CD14-positive monocyte (primary cell): ENCODE measurements at regions not wholly inside any gene's neighbourhood (a gene's known extent, or its start where the extent isn't known, plus 50 kb on each side); places are given as distances from the start of the nearest gene placed in this dataset.

Experiments
- DNase-seq, 3 donors: peaks; one replicate each; pipeline ENCODE4 v3.0.0-alpha.2; 2011 to 2022
- H2AFZ ChIP-seq: 2 replicates; pipeline ENCODE4 v1.6.0; 2012; ENCODE audit warnings: mild to moderate bottlenecking, low read depth, low read length, inconsistent platforms; ENCODE audit not compliant: insufficient read depth, poor library complexity, severe bottlenecking
- H3K27ac ChIP-seq, 2 donors: 1 replicate in 1 of 2; 2 replicates in 1 of 2; pipeline ENCODE4 v1.5.1; 2012 to 2013; ENCODE audit warnings: low read length in 2 of 2, control low read depth in 1 of 2, inconsistent platforms in 1 of 2, low read depth in 1 of 2, mild to moderate bottlenecking in 1 of 2
- H3K27me3 ChIP-seq, 2 donors: one replicate each; pipeline versions ENCODE4 v1.6.0 to v1.6.1; 2011 to 2013; ENCODE audit warnings: low read length in 2 of 2; ENCODE audit not compliant: control insufficient read depth in 2 of 2, insufficient read depth in 2 of 2
- H3K36me3 ChIP-seq, 2 donors: replicated peaks in 1 of 2; 1 replicate in 1 of 2; 2 replicates in 1 of 2; pipeline versions ENCODE4 v1.5.1 to v1.6.1; 2012 to 2013; ENCODE audit warnings: low read length in 2 of 2, control low read depth in 1 of 2, inconsistent platforms in 1 of 2, mild to moderate bottlenecking in 1 of 2; ENCODE audit not compliant: insufficient read depth in 2 of 2, control insufficient read depth in 1 of 2
- H3K4me1 ChIP-seq, 2 donors: 1 replicate in 1 of 2; 2 replicates in 1 of 2; pipeline versions ENCODE4 v1.5.1 to v1.6.1; 2012 to 2013; ENCODE audit warnings: low read length in 2 of 2, control low read depth in 1 of 2, inconsistent platforms in 1 of 2, mild to moderate bottlenecking in 1 of 2, moderate library complexity in 1 of 2; ENCODE audit not compliant: insufficient read depth in 2 of 2, control insufficient read depth in 1 of 2
- H3K4me2 ChIP-seq: replicated peaks from 2 replicates; pipeline ENCODE3; 2012; ENCODE audit warnings: low read length, moderate library complexity, mild to moderate bottlenecking; ENCODE audit not compliant: poor library complexity, severe bottlenecking; ENCODE audit errors: extremely low read depth
- H3K4me3 ChIP-seq, 3 experiments: fragments of 200-600 bp in 1 of 3; sonication (generic) in 1 of 3; replicated peaks in 1 of 3; 1 replicate in 2 of 3; 2 replicates in 1 of 3; pipeline ENCODE4 v1.5.1; 2011 to 2013; ENCODE audit warnings: low read length in 3 of 3, mild to moderate bottlenecking in 3 of 3, control low read depth in 2 of 3, low read depth in 2 of 3, inconsistent platforms in 1 of 3, moderate library complexity in 1 of 3
- H3K79me2 ChIP-seq: 2 replicates; pipeline ENCODE4 v1.6.0; 2012; ENCODE audit warnings: mild to moderate bottlenecking, control low read depth, inconsistent platforms, low read length, moderate library complexity; ENCODE audit not compliant: insufficient read depth
- H3K9ac ChIP-seq: 2 replicates; pipeline ENCODE4 v1.6.0; 2017; ENCODE audit warnings: low read length, mild to moderate bottlenecking; ENCODE audit not compliant: insufficient read depth, poor library complexity, severe bottlenecking
- H3K9me3 ChIP-seq, 2 donors: replicated peaks in 1 of 2; 1 replicate in 1 of 2; 2 replicates in 1 of 2; pipeline versions ENCODE4 v1.5.1 to v1.6.1; 2012 to 2013; ENCODE audit warnings: low read length in 2 of 2, control low read depth in 1 of 2; ENCODE audit not compliant: control insufficient read depth in 1 of 2, insufficient read depth in 1 of 2
- H4K20me1 ChIP-seq: 2 replicates; pipeline ENCODE4 v1.6.0; 2012; ENCODE audit warnings: mild to moderate bottlenecking, low read length, control low read depth, moderate library complexity; ENCODE audit not compliant: insufficient read depth
- H3K27ac Mint-ChIP-seq, 7 donors: one replicate each; pipeline ENCODE4 v1.8.0; 2020; ENCODE audit warnings: mild to moderate bottlenecking in 7 of 7, mixed read lengths in 7 of 7, moderate library complexity in 6 of 7, inconsistent platforms in 2 of 7
- H3K27me3 Mint-ChIP-seq, 3 donors: one replicate each; pipeline ENCODE4 v1.8.0; 2021 to 2022; ENCODE audit warnings: low read depth in 3 of 3, mild to moderate bottlenecking in 3 of 3, mixed read lengths in 3 of 3, moderate library complexity in 3 of 3, inconsistent platforms in 1 of 3
- H3K36me3 Mint-ChIP-seq, 2 donors: one replicate each; pipeline ENCODE4 v1.8.0; 2020; ENCODE audit warnings: mixed read lengths in 2 of 2, inconsistent platforms in 1 of 2, mild to moderate bottlenecking in 1 of 2
- H3K4me1 Mint-ChIP-seq: one replicate; pipeline ENCODE4 v1.8.0; 2020; ENCODE audit warnings: mild to moderate bottlenecking, mixed read lengths
- H3K4me3 Mint-ChIP-seq, 2 donors: one replicate each; pipeline ENCODE4 v1.8.0; 2020; ENCODE audit warnings: mild to moderate bottlenecking in 2 of 2, mixed read lengths in 2 of 2, moderate library complexity in 1 of 2
- H3K9me3 Mint-ChIP-seq, 7 donors: one replicate each; pipeline ENCODE4 v1.8.0; 2020 to 2022; ENCODE audit warnings: mixed read lengths in 7 of 7, mild to moderate bottlenecking in 6 of 7, moderate library complexity in 6 of 7, inconsistent platforms in 2 of 7
- CTCF ChIP-seq: fragments of 200-600 bp; IDR thresholded peaks from one replicate; pipeline ENCODE4 v1.8.0; 2022; ENCODE audit warnings: antibody characterized with exemption, mild to moderate bottlenecking
- WGBS: methylation state at CpG from one replicate; pipeline ENCODE4 v1.1.5; 2013; ENCODE audit warnings: missing lambda C conversion rate; ENCODE audit not compliant: insufficient coverage; 5-methylcytosine and 5-hydroxymethylcytosine counted together
- intact Hi-C, 2 donors: fragments of 100-400 bp; cut with micrococcal nuclease; formaldehyde crosslinking; loops; one replicate each; pipeline versions ENCODE4 v1.15.0 to v1.15.1; 2023

GRCh38 chr2:224142397-224143312, 103.6 kb upstream of the SERPINE2 start:
- no peak for TF ChIP-seq CTCF
- H3K36me3 Mint-ChIP-seq: no peaks in the 10 kb centered on the region
- Histone ChIP-seq H4K20me1 (no peaks in the 10 kb centered on the region), H3K27me3 (no peaks in the 10 kb centered on the region), H2AFZ (no peak overlapping the region), H3K4me3 (no peak overlapping the region), H3K4me2 (no peak overlapping the region), H3K4me1 (no peaks in the 10 kb centered on the region), H3K9me3 (no peaks in the 10 kb centered on the region), H3K27ac (no peak overlapping the region), H3K79me2 (no peaks in the 10 kb centered on the region), H3K9ac (no peak overlapping the region), H3K36me3 (no peaks in the 10 kb centered on the region)
- peaks cover 0 to 1% (median 0%) of the 10 kb centered on the region in 7 donors for H3K9me3 Mint-ChIP-seq
- DNase-seq: no peak
- 67% methylated on average over 1 of the region's 4 CpGs for WGBS
- H3K27ac Mint-ChIP-seq: no peak overlapping the region
- no peaks in the 10 kb centered on the region for H3K4me1 Mint-ChIP-seq
- intact Hi-C loops: no loop called here
- no peak overlapping the region for H3K4me3 Mint-ChIP-seq
- peaks cover 3 to 5% (median 3%) of the 10 kb centered on the region in 3 donors for H3K27me3 Mint-ChIP-seq

GRCh38 chr2:224141304-224141703, 102.2 kb upstream of the SERPINE2 start:
- Mint-ChIP-seq H3K9me3 (peaks cover 0 to 1% (median 0%) of the 10 kb centered on the region in 7 donors), H3K4me1 (no peaks in the 10 kb centered on the region), H3K27me3 (peaks cover 1 to 6% (median 5%) of the 10 kb centered on the region in 3 donors), H3K4me3 (no peak overlapping the region), H3K36me3 (no peaks in the 10 kb centered on the region), H3K27ac (no peak overlapping the region)
- no peak for TF ChIP-seq CTCF
- no peak overlapping the region for H3K4me2 ChIP-seq
- WGBS: no CpG with 5 or more reads among the region's 4 CpGs
- H4K20me1 ChIP-seq: no peaks in the 10 kb centered on the region
- H3K27me3 ChIP-seq: no peaks in the 10 kb centered on the region
- H3K4me3 ChIP-seq: no peak overlapping the region
- H3K79me2 ChIP-seq: no peaks in the 10 kb centered on the region
- no peaks in the 10 kb centered on the region for H3K9me3 ChIP-seq
- H3K4me1 ChIP-seq: no peaks in the 10 kb centered on the region
- H3K36me3 ChIP-seq: no peaks in the 10 kb centered on the region
- no peak for DNase-seq
- H3K9ac ChIP-seq: no peak overlapping the region
- intact Hi-C loops: no loop called here
- H3K27ac ChIP-seq: no peak overlapping the region
- H2AFZ ChIP-seq: no peak overlapping the region
